Gastrocnemius medialis (tissue), 4 donors: ENCODE measurements at regions not wholly inside any gene's neighbourhood (a gene's known extent, or its start where the extent isn't known, plus 50 kb on each side); places are given as distances from the start of the nearest gene placed in this dataset.

ENCODE experiments used
- ATAC-seq, 2 donors: fragments of 150-250 bp; one replicate each; pipeline ENCODE4 v1.9.1; 2016
- DNase-seq, 2 donors: peaks; one replicate each; pipeline ENCODE4 v3.0.0-alpha.2; 2019
- H3K27ac ChIP-seq, 4 donors: fragments of 200-600 bp; sonication (generic); 1 replicate in 1 of 4; 2 replicates in 3 of 4; pipeline ENCODE4 v1.5.1; 2016 to 2018; ENCODE audit warnings: mild to moderate bottlenecking in 2 of 4, moderate library complexity in 1 of 4
- H3K27me3 ChIP-seq, 3 donors: fragments of 200-600 bp; sonication (generic) in 2 of 3; 1 replicate in 1 of 3; 2 replicates in 2 of 3; pipeline versions ENCODE4 v1.5.1 to v1.6.0; 2016 to 2019; ENCODE audit warnings: mild to moderate bottlenecking in 1 of 3, moderate library complexity in 1 of 3
- H3K36me3 ChIP-seq, 2 donors: fragments of 200-600 bp; sonication (generic) in 1 of 2; one replicate each; pipeline ENCODE4 v1.5.1; 2017 to 2018
- H3K4me1 ChIP-seq, 2 donors: fragments of 200-600 bp; sonication (generic) in 1 of 2; one replicate each; pipeline ENCODE4 v1.5.1; 2016 to 2017; ENCODE audit warnings: mild to moderate bottlenecking in 2 of 2
- H3K4me3 ChIP-seq, 4 donors: fragments of 200-600 bp; sonication (generic) in 3 of 4; 1 replicate in 1 of 4; 2 replicates in 3 of 4; pipeline ENCODE4 v1.5.1; 2016 to 2019; ENCODE audit warnings: mild to moderate bottlenecking in 2 of 4
- H3K9me3 ChIP-seq, 3 donors: fragments of 200-600 bp; sonication (generic) in 2 of 3; 1 replicate in 1 of 3; 2 replicates in 2 of 3; pipeline ENCODE4 v1.5.1; 2016 to 2019
- CTCF ChIP-seq, 5 experiments: fragments of 450-650 bp in 3 of 5; fragments of 200-600 bp in 2 of 5; sonication (generic) in 2 of 5; IDR thresholded peaks in 4 of 5; conservative IDR thresholded peaks in 1 of 5; 1 replicate in 4 of 5; 2 replicates in 1 of 5; pipeline ENCODE4 v1.5.1; 2016 to 2019; ENCODE audit warnings: antibody characterized with exemption in 5 of 5, mild to moderate bottlenecking in 3 of 5, moderate library complexity in 3 of 5
- POLR2A ChIP-seq, 2 donors: fragments of 450-650 bp; IDR thresholded peaks; one replicate each; pipeline ENCODE4 v1.6.1; 2017; ENCODE audit warnings: antibody characterized with exemption in 2 of 2, mild to moderate bottlenecking in 2 of 2, moderate library complexity in 2 of 2
- in situ Hi-C, 4 donors: fragments of 200-750 bp; cut with MboI; loops; one replicate each; pipeline versions ENCODE4 v1.15.0 to v1.8.0; 2017; ENCODE audit warnings: low sequenced_read_pairs in 4 of 4
- intact Hi-C: fragments of 100-400 bp; cut with DNase I; formaldehyde crosslinking; loops from one replicate; pipeline ENCODE4 v1.15.1; 2023; ENCODE audit warnings: low total_unique reads

- Histone ChIP-seq H3K27ac (no peak overlapping the region), H3K36me3 (no peaks in the 10 kb centered on the region), H3K4me1 (no peaks in the 10 kb centered on the region), H3K27me3 (no peaks in the 10 kb centered on the region), H3K4me3 (no peak overlapping the region), H3K9me3 (no peaks in the 10 kb centered on the region)
- ATAC-seq (no peak), DNase-seq (no peak)
- intact Hi-C loops: no loop called here
- TF ChIP-seq POLR2A (IDR thresholded peaks at IDR 0.05) (no peak), CTCF (IDR thresholded peaks at IDR 0.05 in 4 of 5, conservative IDR thresholded peaks at IDR 0.05 in 1 of 5) (no peak)
- in situ Hi-C loops: loop anchor here in 1 of 4 donors (25.0 kb wide), 1 partner anchor 105 kb away; no protein-coding TSS in a partner anchor
These were observed 441.2 kb upstream of the DSEL start for GRCh38 chr18:67957684-67958083.

GRCh38 chr18:67954594-67954993 lies 438.1 kb upstream of the DSEL start:
- Histone ChIP-seq H3K27ac (no peak overlapping the region), H3K9me3 (no peaks in the 10 kb centered on the region), H3K4me1 (no peaks in the 10 kb centered on the region), H3K27me3 (no peaks in the 10 kb centered on the region), H3K4me3 (no peak overlapping the region), H3K36me3 (no peaks in the 10 kb centered on the region)
- intact Hi-C loops (no loop called here), in situ Hi-C loops (loop anchor here in 1 of 4 donors (25.0 kb wide), 1 partner anchor 108 kb away; no protein-coding TSS in a partner anchor)
- no peak for ATAC-seq
- no peak for DNase-seq
- TF ChIP-seq CTCF (IDR thresholded peaks at IDR 0.05 in 4 of 5, conservative IDR thresholded peaks at IDR 0.05 in 1 of 5) (no peak), POLR2A (IDR thresholded peaks at IDR 0.05) (no peak)

DNA sequence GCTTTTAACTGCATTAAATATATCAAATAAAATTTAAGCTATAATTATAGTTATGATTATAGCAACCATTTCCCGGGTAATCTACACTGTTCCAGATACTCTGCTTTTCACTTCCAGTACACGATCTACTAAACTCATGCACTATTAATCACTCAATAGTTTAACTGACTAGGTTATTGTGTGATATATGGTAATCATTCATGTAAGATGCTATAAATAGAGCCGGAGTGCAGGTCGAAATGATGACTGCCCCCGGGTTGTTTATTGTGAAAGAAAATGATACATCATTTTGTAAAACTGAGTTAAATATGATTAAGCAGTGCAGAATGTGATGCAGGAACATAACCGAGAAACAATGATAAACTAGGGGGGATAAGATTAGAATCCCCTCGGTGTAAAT lies 434.6 kb upstream of the DSEL start:
- Histone ChIP-seq H3K27ac (no peak overlapping the region), H3K27me3 (no peaks in the 10 kb centered on the region), H3K4me3 (no peak overlapping the region), H3K36me3 (no peaks in the 10 kb centered on the region), H3K4me1 (no peaks in the 10 kb centered on the region), H3K9me3 (no peaks in the 10 kb centered on the region)
- in situ Hi-C loops: loop anchor here in 1 of 4 donors (25.0 kb wide), 1 partner anchor 111 kb away; no protein-coding TSS in a partner anchor
- intact Hi-C loops: no loop called here
- ATAC-seq (no peak), DNase-seq (no peak)
- TF ChIP-seq CTCF (IDR thresholded peaks at IDR 0.05 in 4 of 5, conservative IDR thresholded peaks at IDR 0.05 in 1 of 5) (no peak), POLR2A (IDR thresholded peaks at IDR 0.05) (no peak)

- DNase-seq: no peak
- TF ChIP-seq CTCF (IDR thresholded peaks at IDR 0.05 in 4 of 5, conservative IDR thresholded peaks at IDR 0.05 in 1 of 5) (no peak), POLR2A (IDR thresholded peaks at IDR 0.05) (no peak)
These were observed 422.1 kb upstream of the DSEL start for GRCh38 chr18:67938660-67939059.

GRCh38 chr18:67935638-67936037 lies 419.1 kb upstream of the DSEL start:
- no peaks in the 10 kb centered on the region for H3K4me1 ChIP-seq
- H3K4me3 ChIP-seq: no peak overlapping the region
- no peak for DNase-seq
- no peaks in the 10 kb centered on the region for H3K36me3 ChIP-seq
- intact Hi-C loops: no loop called here
- ATAC-seq: no peak
- H3K27ac ChIP-seq: no peak overlapping the region
- H3K9me3 ChIP-seq: no peaks in the 10 kb centered on the region
- no peaks in the 10 kb centered on the region for H3K27me3 ChIP-seq
- in situ Hi-C loops: no loop called here
- TF ChIP-seq POLR2A (IDR thresholded peaks at IDR 0.05) (no peak), CTCF (IDR thresholded peaks at IDR 0.05 in 4 of 5, conservative IDR thresholded peaks at IDR 0.05 in 1 of 5) (no peak)

More at GRCh38 chr18:67938660-67939059, 422.1 kb upstream of the DSEL start:
- intact Hi-C loops: no loop called here
- no peak overlapping the region for H3K4me3 ChIP-seq
- no peaks in the 10 kb centered on the region for H3K36me3 ChIP-seq
- no peak overlapping the region for H3K27ac ChIP-seq
- ATAC-seq: no peak
- in situ Hi-C loops: no loop called here
- no peaks in the 10 kb centered on the region for H3K27me3 ChIP-seq
- H3K4me1 ChIP-seq: no peaks in the 10 kb centered on the region
- no peaks in the 10 kb centered on the region for H3K9me3 ChIP-seq
